ENCODE measurements at regions not wholly inside any gene's neighbourhood (a gene's known extent, or its start where the extent isn't known, plus 50 kb on each side); places are given as distances from the start of the nearest gene placed in this dataset.

- H3K9me3 ChIP-seq (ENCODE audit: control insufficient read depth in 4 of 4, low read length in 3 of 4) = no peaks in the 10 kb centered on the region
- H3K4me1 ChIP-seq (ENCODE audit: control insufficient read depth in 4 of 4, insufficient read depth in 4 of 4, low read length in 3 of 4) = no peaks in the 10 kb centered on the region
- H3K27me3 ChIP-seq (ENCODE audit: control insufficient read depth in 4 of 4, insufficient read depth in 4 of 4, low read length in 3 of 4) = no peaks in the 10 kb centered on the region
- TF ChIP-seq HNF4G (IDR thresholded peaks at IDR 0.05) (no peak), RXRA (IDR thresholded peaks at IDR 0.05) (no peak), CTCF (IDR thresholded peaks at IDR 0.05; ENCODE audit: low read depth, low read length, missing input control) (no peak), HNF4A (conservative IDR thresholded peaks at IDR 0.05) (no peak), SP1 (IDR thresholded peaks at IDR 0.05) (no peak), RAD21 (IDR thresholded peaks at IDR 0.05) (no peak), FOXA2 (IDR thresholded peaks at IDR 0.05) (no peak), REST (IDR thresholded peaks at IDR 0.05) (no peak), TAF1 (conservative IDR thresholded peaks at IDR 0.05) (no peak), YY1 (IDR thresholded peaks at IDR 0.05) (no peak), ZBTB33 (IDR thresholded peaks at IDR 0.05) (no peak), GABPA (IDR thresholded peaks at IDR 0.05 in 1 of 2, conservative IDR thresholded peaks at IDR 0.05 in 1 of 2) (no peak), MAX (IDR thresholded peaks at IDR 0.05) (no peak)
- H3K9ac ChIP-seq (ENCODE audit: low read depth in 1 of 2, low read length in 2 of 2) = no peak overlapping the region
- 94% methylated on average over 1 of the region's 1 CpG for WGBS
- H3K36me3 ChIP-seq (ENCODE audit: control insufficient read depth in 4 of 4, insufficient read depth in 3 of 4, low read depth in 1 of 4, low read length in 3 of 4) = no peaks in the 10 kb centered on the region
- no peak overlapping the region for H3K4me3 ChIP-seq (ENCODE audit: low read depth in 1 of 3, low read length in 3 of 3)
- DNase-seq (ENCODE audit: low spot score) = no peak
- no peak overlapping the region for H3K27ac ChIP-seq (ENCODE audit: low read depth in 1 of 2, low read length in 2 of 2)
These were observed 437.1 kb downstream of the RWDD3 start for GRCh38 chr1:95671098-95671497.

GRCh38 chr1:95679262-95679661, 445.3 kb downstream of the RWDD3 start:
- Histone ChIP-seq H3K9me3 (ENCODE audit: control insufficient read depth in 4 of 4, low read length in 3 of 4) (no peaks in the 10 kb centered on the region), H3K27ac (ENCODE audit: low read depth in 1 of 2, low read length in 2 of 2) (no peak overlapping the region), H3K4me3 (ENCODE audit: low read depth in 1 of 3, low read length in 3 of 3) (no peak overlapping the region), H3K27me3 (ENCODE audit: control insufficient read depth in 4 of 4, insufficient read depth in 4 of 4, low read length in 3 of 4) (no peaks in the 10 kb centered on the region), H3K4me1 (ENCODE audit: control insufficient read depth in 4 of 4, insufficient read depth in 4 of 4, low read length in 3 of 4) (no peaks in the 10 kb centered on the region), H3K9ac (ENCODE audit: low read depth in 1 of 2, low read length in 2 of 2) (no peak overlapping the region), H3K36me3 (ENCODE audit: control insufficient read depth in 4 of 4, insufficient read depth in 3 of 4, low read depth in 1 of 4, low read length in 3 of 4) (no peaks in the 10 kb centered on the region)
- no peak for TF ChIP-seq MAX (IDR thresholded peaks at IDR 0.05)
- TF ChIP-seq SP1 (IDR thresholded peaks at IDR 0.05) = no peak
- no peak for TF ChIP-seq RAD21 (IDR thresholded peaks at IDR 0.05)
- no peak for TF ChIP-seq HNF4A (conservative IDR thresholded peaks at IDR 0.05)
- no peak for TF ChIP-seq CTCF (IDR thresholded peaks at IDR 0.05; ENCODE audit: low read depth, low read length, missing input control)
- no peak for TF ChIP-seq ZBTB33 (IDR thresholded peaks at IDR 0.05)
- TF ChIP-seq GABPA (IDR thresholded peaks at IDR 0.05 in 1 of 2, conservative IDR thresholded peaks at IDR 0.05 in 1 of 2) = no peak
- no peak for TF ChIP-seq YY1 (IDR thresholded peaks at IDR 0.05)
- TF ChIP-seq FOXA2 (IDR thresholded peaks at IDR 0.05) = no peak
- TF ChIP-seq JUND (IDR thresholded peaks at IDR 0.05) = no peak
- TF ChIP-seq REST (IDR thresholded peaks at IDR 0.05) = no peak
- 80% methylated on average over 5 of the region's 5 CpGs for WGBS
- no peak for DNase-seq (ENCODE audit: low spot score)

Data from liver (tissue), 8 donors.